H9 (cell line): ENCODE measurements at regions not wholly inside any gene's neighbourhood (a gene's known extent, or its start where the extent isn't known, plus 50 kb on each side); places are given as distances from the start of the nearest gene placed in this dataset.
"Not testable (repeated sequence)": the region's sequence is repeated elsewhere in the genome, so short reads cannot be mapped to it uniquely, and the experiment has no call there.

Experiments
- DNase-seq: peaks from one replicate; pipeline ENCODE4 v3.0.0-alpha.2; 2017
- H2AFZ ChIP-seq: one replicate; pipeline ENCODE4 v1.6.1; 2013; ENCODE audit warnings: mild to moderate bottlenecking, low read length, control low read depth, moderate library complexity
- H2AK5ac ChIP-seq: 2 replicates; pipeline ENCODE4 v1.6.1; 2013; ENCODE audit warnings: low read length, control low read depth, mixed read lengths; ENCODE audit not compliant: insufficient read length
- H2BK120ac ChIP-seq: one replicate; pipeline ENCODE4 v1.6.1; 2013; ENCODE audit warnings: low read depth, mild to moderate bottlenecking, low read length, control low read depth, inconsistent platforms; ENCODE audit not compliant: poor library complexity, severe bottlenecking
- H2BK12ac ChIP-seq: 2 replicates; pipeline ENCODE4 v1.6.1; 2013; ENCODE audit warnings: low read length, control low read depth, mixed read lengths, low read depth; ENCODE audit not compliant: insufficient read length
- H2BK15ac ChIP-seq: 2 replicates; pipeline ENCODE4 v1.6.1; 2013; ENCODE audit warnings: low read depth, low read length, control low read depth
- H2BK20ac ChIP-seq: one replicate; pipeline ENCODE4 v1.6.1; 2013; ENCODE audit warnings: low read depth, mild to moderate bottlenecking, low read length, control low read depth, inconsistent platforms; ENCODE audit not compliant: poor library complexity, severe bottlenecking
- H2BK5ac ChIP-seq: 2 replicates; pipeline ENCODE4 v1.6.1; 2013; ENCODE audit warnings: low read length, control low read depth, mixed read lengths; ENCODE audit not compliant: insufficient read length
- H3K14ac ChIP-seq: 2 replicates; pipeline ENCODE4 v1.6.1; 2013; ENCODE audit warnings: low read length, control low read depth; ENCODE audit not compliant: insufficient read depth
- H3K18ac ChIP-seq: 2 replicates; pipeline ENCODE4 v1.6.1; 2013; ENCODE audit warnings: low read depth, mild to moderate bottlenecking, mixed read lengths, low read length, control low read depth; ENCODE audit not compliant: insufficient read length
- H3K23ac ChIP-seq: 2 replicates; pipeline ENCODE4 v1.6.1; 2013; ENCODE audit warnings: low read length, control low read depth, mixed read lengths, low read depth; ENCODE audit not compliant: insufficient read length
- H3K23me2 ChIP-seq: 2 replicates; pipeline ENCODE4 v1.6.1; 2013; ENCODE audit warnings: low read depth, mild to moderate bottlenecking, mixed read lengths, low read length, control low read depth; ENCODE audit not compliant: insufficient read length, poor library complexity, severe bottlenecking
- H3K27ac ChIP-seq: 2 replicates; pipeline ENCODE4 v1.5.1; 2013; ENCODE audit warnings: low read length, control low read depth, mixed read lengths, low read depth; ENCODE audit not compliant: insufficient read length
- H3K27me3 ChIP-seq: 2 replicates; pipeline ENCODE4 v1.6.1; 2013; ENCODE audit warnings: low read length, control low read depth, inconsistent platforms; ENCODE audit not compliant: insufficient read depth
- H3K4ac ChIP-seq: 2 replicates; pipeline ENCODE4 v1.6.1; 2013; ENCODE audit warnings: low read depth, mild to moderate bottlenecking, control low read depth, inconsistent platforms, low read length, moderate library complexity
- H3K4me1 ChIP-seq: 2 replicates; pipeline ENCODE4 v1.6.1; 2013; ENCODE audit warnings: low read length, control low read depth, inconsistent platforms; ENCODE audit not compliant: insufficient read depth
- H3K4me2 ChIP-seq: 2 replicates; pipeline ENCODE4 v1.6.1; 2013; ENCODE audit warnings: low read length, control low read depth, mixed read lengths; ENCODE audit not compliant: insufficient read length, insufficient read depth
- H3K56ac ChIP-seq: 2 replicates; pipeline ENCODE4 v1.6.1; 2013; ENCODE audit warnings: low read depth, mild to moderate bottlenecking, mixed read lengths, low read length, control low read depth; ENCODE audit not compliant: insufficient read length
- H3K79me1 ChIP-seq: 2 replicates; pipeline ENCODE4 v1.6.1; 2013; ENCODE audit warnings: low read depth, mild to moderate bottlenecking, moderate library complexity, low read length, control low read depth, inconsistent platforms; ENCODE audit not compliant: insufficient read depth, poor library complexity, severe bottlenecking
- H3K79me2 ChIP-seq: 2 replicates; pipeline ENCODE4 v1.6.1; 2013; ENCODE audit warnings: low read length, control low read depth, inconsistent platforms; ENCODE audit not compliant: insufficient read depth
- H3K9ac ChIP-seq: 2 replicates; pipeline ENCODE4 v1.6.1; 2013; ENCODE audit warnings: low read length, control low read depth, mixed read lengths; ENCODE audit not compliant: insufficient read length; ENCODE audit errors: extremely low read depth
- H3K9me3 ChIP-seq: one replicate; pipeline ENCODE4 v1.6.1; 2013; ENCODE audit warnings: low read depth, low read length, inconsistent platforms; ENCODE audit not compliant: control insufficient read depth
- H3T11ph ChIP-seq: one replicate; pipeline ENCODE4 v1.6.1; 2013; ENCODE audit warnings: mild to moderate bottlenecking, low read length, control low read depth, inconsistent platforms
- H4K20me1 ChIP-seq: one replicate; pipeline ENCODE4 v1.6.1; 2013; ENCODE audit not compliant: control insufficient read depth, insufficient read length, insufficient read depth
- H4K5ac ChIP-seq: 2 replicates; pipeline ENCODE4 v1.6.1; 2013; ENCODE audit warnings: low read depth, mild to moderate bottlenecking, mixed read lengths, low read length, control low read depth; ENCODE audit not compliant: insufficient read length
- H4K8ac ChIP-seq: replicated peaks from 2 replicates; pipeline ENCODE4 v1.6.1; 2013; ENCODE audit warnings: low read length, control low read depth, mixed read lengths, low read depth; ENCODE audit not compliant: insufficient read length
- H4K91ac ChIP-seq: 2 replicates; pipeline ENCODE4 v1.6.1; 2013; ENCODE audit warnings: low read depth, mild to moderate bottlenecking, moderate library complexity, mixed read lengths, low read length, control low read depth; ENCODE audit not compliant: insufficient read length
- H3K27ac Mint-ChIP-seq, 3 experiments: 2 replicates in 2 of 3; 3 replicates in 1 of 3; pipeline ENCODE4 v1.8.0; 2020 to 2021; ENCODE audit warnings: mixed read lengths in 3 of 3, mild to moderate bottlenecking in 1 of 3, moderate library complexity in 1 of 3
- H3K27me3 Mint-ChIP-seq: 2 replicates; pipeline ENCODE4 v1.8.0; 2021; ENCODE audit warnings: low read depth, mild to moderate bottlenecking, moderate library complexity, mixed read lengths
- H3K36me3 Mint-ChIP-seq, 3 experiments: 2 replicates in 2 of 3; 3 replicates in 1 of 3; pipeline ENCODE4 v1.8.0; 2020 to 2021; ENCODE audit warnings: low read depth in 3 of 3, mixed read lengths in 3 of 3; ENCODE audit not compliant: insufficient read depth in 1 of 3
- H3K4me1 Mint-ChIP-seq, 2 experiments: 2 replicates each; pipeline ENCODE4 v1.8.0; 2020; ENCODE audit warnings: mixed read lengths in 2 of 2
- H3K4me3 Mint-ChIP-seq, 2 experiments: 2 replicates in 1 of 2; 3 replicates in 1 of 2; pipeline ENCODE4 v1.8.0; 2020 to 2021; ENCODE audit warnings: mild to moderate bottlenecking in 2 of 2, mixed read lengths in 2 of 2, moderate library complexity in 1 of 2
- H3K9me3 Mint-ChIP-seq, 2 experiments: 2 replicates in 1 of 2; 3 replicates in 1 of 2; pipeline ENCODE4 v1.8.0; 2020; ENCODE audit warnings: mild to moderate bottlenecking in 2 of 2, mixed read lengths in 2 of 2, moderate library complexity in 1 of 2
- WGBS: extraction: QIAGEN DNeasy Blood & Tissue Kit; methylation state at CpG from one replicate; pipeline ENCODE4 v1.1.7; 2013; ENCODE audit warnings: missing lambda C conversion rate, low lambda C conversion rate, mixed read lengths; ENCODE audit not compliant: insufficient read length; ENCODE audit errors: extremely low coverage; 5-methylcytosine and 5-hydroxymethylcytosine counted together

DNA sequence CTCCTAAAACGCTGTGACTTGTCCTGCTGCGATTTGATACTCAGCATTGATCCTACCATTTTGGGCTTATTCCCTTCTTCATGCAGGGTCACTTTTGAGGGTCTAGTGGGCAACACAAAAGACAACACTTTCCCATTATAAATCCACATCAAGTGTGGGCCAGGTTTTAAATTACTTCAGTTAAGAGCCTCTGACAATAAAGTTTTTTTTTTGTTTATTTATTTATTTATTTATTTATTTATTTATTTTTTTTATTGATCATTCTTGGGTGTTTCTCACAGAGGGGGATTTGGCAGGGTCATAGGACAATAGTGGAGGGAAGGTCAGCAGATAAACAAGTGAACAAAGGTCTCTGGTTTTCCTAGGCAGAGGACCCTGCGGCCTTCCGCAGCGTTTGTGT lies 176.2 kb upstream of the FBXL17 start:
- not testable (repeated sequence) for H3K23ac ChIP-seq, H3K9me3 ChIP-seq, H2BK20ac ChIP-seq, H3K4ac ChIP-seq, H3K27me3 Mint-ChIP-seq, H3K9ac ChIP-seq, H4K5ac ChIP-seq, H3K4me2 ChIP-seq, H4K8ac ChIP-seq, H2AFZ ChIP-seq, H4K91ac ChIP-seq, H3K79me1 ChIP-seq, H3K4me1 ChIP-seq, H3K27ac Mint-ChIP-seq, H3K27me3 ChIP-seq, H3K79me2 ChIP-seq, H3K14ac ChIP-seq, H2BK120ac ChIP-seq, H3K23me2 ChIP-seq, H3T11ph ChIP-seq, H2AK5ac ChIP-seq, H3K56ac ChIP-seq, H3K18ac ChIP-seq, H2BK15ac ChIP-seq, H4K20me1 ChIP-seq, H3K4me3 Mint-ChIP-seq, H2BK12ac ChIP-seq, H3K27ac ChIP-seq, H2BK5ac ChIP-seq, DNase-seq
- WGBS = no CpG with 5 or more reads among the region's 5 CpGs
- Mint-ChIP-seq H3K4me1 (peaks cover 27 to 48% of the 10 kb centered on the region in 2 experiments), H3K36me3 (peaks cover 7 to 19% (median 16%) of the 10 kb centered on the region in 3 experiments), H3K9me3 (peaks cover 13 to 22% of the 10 kb centered on the region in 2 experiments)
